Cardiac muscle cell (in vitro differentiated cells and primary cell): ENCODE measurements at regions not wholly inside any gene's neighbourhood (a gene's known extent, or its start where the extent isn't known, plus 50 kb on each side); places are given as distances from the start of the nearest gene placed in this dataset.

Source experiments
- DNase-seq, 2 donors: peaks; one replicate each; pipeline versions ENCODE4 v3.0.0 to v3.0.0-alpha.2; 2010 to 2017; ENCODE audit warnings: low read depth in 1 of 2, low spot score in 1 of 2
- H3K27ac ChIP-seq: fragments of 200-600 bp; sonication (generic); 2 replicates; pipeline ENCODE4 v1.5.1; 2016
- H3K27me3 ChIP-seq: fragments of 200-600 bp; sonication (generic); 2 replicates; pipeline ENCODE4 v1.6.0; 2016; ENCODE audit warnings: control low read depth
- H3K36me3 ChIP-seq: fragments of 200-600 bp; sonication (generic); 2 replicates; pipeline ENCODE4 v1.5.1; 2016; ENCODE audit warnings: control low read depth
- H3K4me1 ChIP-seq: fragments of 200-600 bp; sonication (generic); 2 replicates; pipeline ENCODE4 v1.8.1; 2017; ENCODE audit warnings: low read depth, mild to moderate bottlenecking, mixed run types
- H3K4me3 ChIP-seq: fragments of 200-600 bp; sonication (generic); 2 replicates; pipeline ENCODE4 v1.5.1; 2016; ENCODE audit warnings: mild to moderate bottlenecking
- H3K9me3 ChIP-seq: fragments of 200-600 bp; sonication (generic); 2 replicates; pipeline ENCODE4 v1.5.1; 2017; ENCODE audit warnings: low read depth, mild to moderate bottlenecking, control low read depth
- TF ChIP-seq, protein P1 (sequence below): IDR thresholded peaks from 2 replicates; pipeline ENCODE4 v1.5.1; 2012; ENCODE audit warnings: low read depth, mild to moderate bottlenecking, low read length

- Histone ChIP-seq H3K4me1 (no peaks in the 10 kb centered on the region), H3K9me3 (no peaks in the 10 kb centered on the region), H3K27me3 (no peaks in the 10 kb centered on the region), H3K27ac (no peak overlapping the region), H3K4me3 (no peak overlapping the region), H3K36me3 (no peaks in the 10 kb centered on the region)
- DNase-seq, result no peak
- TF ChIP-seq, protein P1, sequence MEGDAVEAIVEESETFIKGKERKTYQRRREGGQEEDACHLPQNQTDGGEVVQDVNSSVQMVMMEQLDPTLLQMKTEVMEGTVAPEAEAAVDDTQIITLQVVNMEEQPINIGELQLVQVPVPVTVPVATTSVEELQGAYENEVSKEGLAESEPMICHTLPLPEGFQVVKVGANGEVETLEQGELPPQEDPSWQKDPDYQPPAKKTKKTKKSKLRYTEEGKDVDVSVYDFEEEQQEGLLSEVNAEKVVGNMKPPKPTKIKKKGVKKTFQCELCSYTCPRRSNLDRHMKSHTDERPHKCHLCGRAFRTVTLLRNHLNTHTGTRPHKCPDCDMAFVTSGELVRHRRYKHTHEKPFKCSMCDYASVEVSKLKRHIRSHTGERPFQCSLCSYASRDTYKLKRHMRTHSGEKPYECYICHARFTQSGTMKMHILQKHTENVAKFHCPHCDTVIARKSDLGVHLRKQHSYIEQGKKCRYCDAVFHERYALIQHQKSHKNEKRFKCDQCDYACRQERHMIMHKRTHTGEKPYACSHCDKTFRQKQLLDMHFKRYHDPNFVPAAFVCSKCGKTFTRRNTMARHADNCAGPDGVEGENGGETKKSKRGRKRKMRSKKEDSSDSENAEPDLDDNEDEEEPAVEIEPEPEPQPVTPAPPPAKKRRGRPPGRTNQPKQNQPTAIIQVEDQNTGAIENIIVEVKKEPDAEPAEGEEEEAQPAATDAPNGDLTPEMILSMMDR, result no peak
Measured at GRCh38 chr16:48451323-48451722, 66.1 kb upstream of the SIAH1 start.

GRCh38 chr16:48450367-48450766, 65.2 kb upstream of the SIAH1 start:
- Histone ChIP-seq H3K9me3 (no peaks in the 10 kb centered on the region), H3K27ac (no peak overlapping the region), H3K27me3 (no peaks in the 10 kb centered on the region), H3K4me3 (no peak overlapping the region), H3K36me3 (no peaks in the 10 kb centered on the region), H3K4me1 (no peaks in the 10 kb centered on the region)
- TF ChIP-seq, protein P1, result no peak
- DNase-seq, result no peak

DNA sequence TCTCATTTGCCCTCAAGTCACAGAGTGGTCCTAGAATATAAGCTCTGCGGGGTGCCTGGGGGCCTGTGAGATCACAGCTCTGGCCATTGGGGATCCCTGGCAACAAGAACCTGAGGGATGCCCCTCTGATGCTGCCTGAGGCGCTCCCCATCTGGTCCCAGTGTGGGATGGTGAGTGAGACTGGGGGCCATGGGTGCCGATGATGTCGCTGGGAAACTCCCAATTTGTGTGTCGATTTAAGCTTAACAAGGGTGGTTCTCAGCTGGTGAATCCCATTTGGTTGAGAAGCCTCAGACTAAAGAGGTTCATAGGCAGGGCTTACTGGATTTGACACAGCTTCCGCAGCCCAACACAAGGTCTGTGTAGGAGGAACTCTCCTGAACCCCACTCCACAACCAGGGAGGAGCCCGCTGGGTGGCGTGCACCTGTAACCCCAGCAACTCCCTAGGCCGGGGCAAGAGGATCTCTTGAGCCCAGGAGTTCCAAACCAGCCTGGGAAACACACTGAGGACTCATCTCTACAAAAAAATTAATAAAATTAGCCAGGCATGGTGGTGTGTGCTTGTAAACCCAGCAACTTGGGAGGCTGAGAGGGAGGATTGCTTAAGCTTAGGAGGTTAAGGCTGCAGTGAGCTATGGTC, 63.7 kb upstream of the SIAH1 start:
- no peaks in the 10 kb centered on the region for H3K27me3 ChIP-seq
- no peaks in the 10 kb centered on the region for H3K9me3 ChIP-seq
- TF ChIP-seq, protein P1, result no peak
- DNase-seq, result no peak
- no peaks in the 10 kb centered on the region for H3K4me1 ChIP-seq
- H3K27ac ChIP-seq, result no peak overlapping the region
- H3K4me3 ChIP-seq, result no peak overlapping the region
- H3K36me3 ChIP-seq, result no peaks in the 10 kb centered on the region

DNA sequence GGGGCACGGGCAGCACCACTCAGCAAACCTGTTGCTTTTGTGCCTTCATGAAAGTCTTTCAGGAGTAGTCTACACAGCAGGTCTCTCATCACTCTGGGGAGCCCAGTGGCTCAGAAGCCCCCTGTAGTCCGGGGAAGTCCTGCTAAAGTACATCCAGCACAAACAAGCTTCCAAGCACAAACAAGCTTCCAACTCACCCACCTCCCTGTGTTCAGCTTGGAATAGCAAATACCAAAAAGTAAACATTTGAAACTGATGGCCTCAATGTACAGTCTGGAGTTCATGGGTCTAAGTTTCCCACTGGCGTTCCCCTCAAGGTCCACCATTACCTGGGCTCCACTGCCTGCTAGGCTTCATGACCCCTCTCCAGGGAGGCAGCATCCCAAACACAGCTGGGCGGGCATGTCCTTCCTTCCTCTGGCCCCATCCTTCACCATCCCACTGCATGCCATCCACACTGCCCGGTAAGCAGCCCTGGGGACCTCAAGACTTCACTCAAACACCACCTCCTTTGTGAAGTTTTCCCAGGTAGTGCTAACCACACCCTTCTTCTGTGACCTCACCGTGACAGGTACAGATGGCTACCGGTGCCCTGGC, 62.8 kb upstream of the SIAH1 start:
- no peaks in the 10 kb centered on the region for H3K36me3 ChIP-seq
- H3K27ac ChIP-seq, result no peak overlapping the region
- TF ChIP-seq, protein P1, result no peak
- H3K4me3 ChIP-seq, result no peak overlapping the region
- no peak for DNase-seq
- no peaks in the 10 kb centered on the region for H3K4me1 ChIP-seq
- no peaks in the 10 kb centered on the region for H3K9me3 ChIP-seq
- H3K27me3 ChIP-seq, result no peaks in the 10 kb centered on the region

- Histone ChIP-seq H3K36me3 (no peaks in the 10 kb centered on the region), H3K9me3 (no peaks in the 10 kb centered on the region), H3K27me3 (no peaks in the 10 kb centered on the region), H3K4me3 (no peak overlapping the region), H3K27ac (no peak overlapping the region), H3K4me1 (no peaks in the 10 kb centered on the region)
- TF ChIP-seq, protein P1, result no peak
- DNase-seq, result no peak
Measured at GRCh38 chr16:48447428-48447827, 62.2 kb upstream of the SIAH1 start.
